ENCODE measurements at regions not wholly inside any gene's neighbourhood (a gene's known extent, or its start where the extent isn't known, plus 50 kb on each side); places are given as distances from the start of the nearest gene placed in this dataset.

DNA sequence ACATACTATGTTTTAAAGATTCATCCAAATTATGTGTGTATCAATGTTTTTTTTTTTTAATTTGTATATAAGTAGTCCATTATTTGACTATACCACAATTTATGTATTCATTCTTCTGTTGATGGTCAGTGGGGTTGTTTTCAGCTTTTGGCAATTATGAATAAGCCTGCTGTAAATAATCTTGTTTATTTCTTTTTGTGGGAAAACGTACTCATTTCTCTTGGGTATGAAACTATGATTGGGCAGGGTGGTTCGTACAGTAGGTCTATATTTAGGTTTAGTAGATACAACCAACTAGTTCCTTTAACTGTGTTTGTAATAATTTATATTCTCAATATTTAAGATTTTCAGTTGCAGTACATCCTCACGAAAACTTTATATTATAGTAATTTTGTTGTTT, 329.2 kb downstream of the LPIN1 start:
- ATAC-seq, result no peak
- DNase-seq, result no peak
- H3K9me3 ChIP-seq, result no peaks in the 10 kb centered on the region
- TF ChIP-seq, protein P1, sequence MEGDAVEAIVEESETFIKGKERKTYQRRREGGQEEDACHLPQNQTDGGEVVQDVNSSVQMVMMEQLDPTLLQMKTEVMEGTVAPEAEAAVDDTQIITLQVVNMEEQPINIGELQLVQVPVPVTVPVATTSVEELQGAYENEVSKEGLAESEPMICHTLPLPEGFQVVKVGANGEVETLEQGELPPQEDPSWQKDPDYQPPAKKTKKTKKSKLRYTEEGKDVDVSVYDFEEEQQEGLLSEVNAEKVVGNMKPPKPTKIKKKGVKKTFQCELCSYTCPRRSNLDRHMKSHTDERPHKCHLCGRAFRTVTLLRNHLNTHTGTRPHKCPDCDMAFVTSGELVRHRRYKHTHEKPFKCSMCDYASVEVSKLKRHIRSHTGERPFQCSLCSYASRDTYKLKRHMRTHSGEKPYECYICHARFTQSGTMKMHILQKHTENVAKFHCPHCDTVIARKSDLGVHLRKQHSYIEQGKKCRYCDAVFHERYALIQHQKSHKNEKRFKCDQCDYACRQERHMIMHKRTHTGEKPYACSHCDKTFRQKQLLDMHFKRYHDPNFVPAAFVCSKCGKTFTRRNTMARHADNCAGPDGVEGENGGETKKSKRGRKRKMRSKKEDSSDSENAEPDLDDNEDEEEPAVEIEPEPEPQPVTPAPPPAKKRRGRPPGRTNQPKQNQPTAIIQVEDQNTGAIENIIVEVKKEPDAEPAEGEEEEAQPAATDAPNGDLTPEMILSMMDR (IDR thresholded peaks at IDR 0.05), result no peak
- H3K4me1 ChIP-seq, result no peaks in the 10 kb centered on the region
- intact Hi-C loops (cut with DNase I), result no loop called here
- H3K27ac ChIP-seq, result no peak overlapping the region
- H3K4me3 ChIP-seq, result no peak overlapping the region
- H3K36me3 ChIP-seq, result no peaks in the 10 kb centered on the region
- H3K27me3 ChIP-seq, result no peaks in the 10 kb centered on the region

DNA sequence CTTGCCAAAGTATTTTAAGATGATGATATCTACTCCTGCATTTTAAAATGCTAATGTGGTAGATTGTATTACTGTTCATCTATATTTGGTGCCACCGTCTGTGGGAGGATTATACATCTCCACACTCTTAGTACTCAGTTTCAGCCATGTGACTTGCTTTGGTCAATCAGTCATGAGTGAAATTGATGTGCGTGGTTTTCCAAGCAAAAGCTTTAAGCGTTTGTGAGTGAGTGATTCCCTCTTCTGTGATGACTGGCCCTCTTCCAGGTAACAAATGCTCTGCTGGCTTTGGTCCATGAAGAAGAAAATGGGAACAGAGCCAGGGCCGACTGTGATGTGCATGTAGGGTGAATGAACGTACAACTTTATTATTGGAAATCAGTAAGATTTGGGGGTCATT, 330.4 kb downstream of the LPIN1 start:
- H3K36me3 ChIP-seq, result no peaks in the 10 kb centered on the region
- no peaks in the 10 kb centered on the region for H3K27me3 ChIP-seq
- TF ChIP-seq, protein P1 (IDR thresholded peaks at IDR 0.05), result no peak
- H3K4me1 ChIP-seq, result no peaks in the 10 kb centered on the region
- no peak overlapping the region for H3K27ac ChIP-seq
- intact Hi-C loops (cut with DNase I), result no loop called here
- ATAC-seq (no peak), DNase-seq (no peak)
- no peak overlapping the region for H3K4me3 ChIP-seq
- H3K9me3 ChIP-seq, result no peaks in the 10 kb centered on the region

DNA sequence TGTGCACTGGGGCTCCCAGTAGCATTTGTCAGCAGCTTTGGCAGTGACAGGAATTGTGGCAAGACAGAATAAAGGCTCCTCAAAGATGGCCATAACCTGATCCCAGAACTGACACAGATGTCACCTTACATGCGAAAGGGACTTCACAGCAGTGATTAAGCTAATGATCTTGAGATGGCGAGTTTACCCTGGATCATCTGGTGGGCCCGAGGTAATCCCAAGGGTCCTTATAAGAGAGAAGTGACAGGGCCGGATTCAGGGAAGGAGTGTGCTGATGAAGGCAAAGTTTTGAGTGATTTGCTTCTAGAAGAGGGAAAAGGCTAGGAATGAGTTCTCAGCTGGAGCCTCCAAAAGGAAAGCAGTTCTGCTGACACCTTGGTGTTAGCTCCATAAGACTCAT, 333.9 kb downstream of the LPIN1 start:
- Histone ChIP-seq H3K4me3 (no peak overlapping the region), H3K27ac (no peak overlapping the region), H3K4me1 (no peaks in the 10 kb centered on the region), H3K27me3 (no peaks in the 10 kb centered on the region), H3K9me3 (no peaks in the 10 kb centered on the region), H3K36me3 (no peaks in the 10 kb centered on the region)
- ATAC-seq (no peak), DNase-seq (no peak)
- intact Hi-C loops (cut with DNase I), result no loop called here
- TF ChIP-seq, protein P1 (IDR thresholded peaks at IDR 0.05), result no peak

DNA sequence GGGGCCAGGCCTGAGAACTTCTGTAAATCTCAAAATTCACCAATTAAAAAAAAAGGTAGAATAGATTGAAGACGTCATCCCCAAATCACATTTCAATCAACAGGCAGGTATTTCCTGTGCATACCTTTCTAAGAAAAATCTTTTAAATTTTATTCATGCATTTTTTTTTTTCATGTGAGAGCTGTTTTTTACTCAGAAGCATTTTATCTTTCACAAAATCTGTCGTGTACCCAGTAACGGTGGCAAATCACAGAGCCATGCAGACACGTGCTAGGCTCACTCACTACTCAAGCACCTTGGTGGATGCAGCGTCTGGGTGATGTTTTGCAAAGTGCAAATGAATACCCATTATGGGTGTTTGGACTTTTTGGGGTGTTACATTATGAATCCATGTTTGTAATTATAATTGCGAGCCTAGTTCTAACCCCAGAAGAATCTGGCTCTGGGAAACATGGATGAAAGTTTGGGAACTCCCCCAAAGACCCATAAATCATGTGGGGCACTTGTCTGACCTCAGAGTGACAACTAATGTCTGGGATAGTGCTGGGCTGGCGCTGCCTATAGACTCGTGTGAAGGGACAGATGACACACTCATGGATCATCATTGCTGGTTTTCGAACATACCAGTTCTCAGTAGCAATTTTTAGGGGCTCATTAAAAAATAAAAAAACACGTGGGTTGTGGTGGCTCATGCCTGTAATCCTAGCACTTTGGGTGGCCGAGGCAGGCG, 335.2 kb downstream of the LPIN1 start:
- Histone ChIP-seq H3K4me1 (no peaks in the 10 kb centered on the region), H3K27me3 (no peaks in the 10 kb centered on the region), H3K27ac (no peak overlapping the region), H3K9me3 (no peaks in the 10 kb centered on the region), H3K36me3 (no peaks in the 10 kb centered on the region), H3K4me3 (no peak overlapping the region)
- TF ChIP-seq, protein P1 (IDR thresholded peaks at IDR 0.05), result no peak
- DNase-seq, result no peak
- intact Hi-C loops (cut with DNase I), result no loop called here
- no peak for ATAC-seq

DNA sequence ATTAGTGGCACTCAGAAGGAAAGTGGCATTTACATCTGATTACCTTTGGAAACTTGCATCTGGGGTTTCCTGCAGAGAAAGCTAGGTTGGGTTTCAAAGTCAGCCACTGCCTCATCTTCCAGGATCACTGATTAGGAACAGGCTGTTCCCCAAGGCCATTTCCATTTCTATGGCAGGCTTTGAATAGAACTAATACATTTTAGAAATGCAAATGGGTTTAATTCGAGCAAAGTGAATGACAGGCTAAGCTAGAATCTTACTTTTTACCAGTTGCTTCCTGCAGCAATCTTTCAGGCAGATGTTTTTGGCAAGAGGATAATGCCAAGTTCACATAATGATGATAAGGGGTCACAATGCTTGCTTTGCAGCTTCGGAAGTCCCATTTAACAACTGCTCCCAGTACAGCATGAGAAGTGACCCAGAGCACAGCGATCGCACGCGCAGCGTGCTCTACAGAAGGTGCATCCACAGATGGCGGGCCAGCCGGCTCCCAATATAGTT, 336.7 kb downstream of the LPIN1 start:
- TF ChIP-seq, protein P1 (IDR thresholded peaks at IDR 0.05), result no peak
- intact Hi-C loops (cut with DNase I), result no loop called here
- Histone ChIP-seq H3K36me3 (no peaks in the 10 kb centered on the region), H3K27ac (no peak overlapping the region), H3K27me3 (no peaks in the 10 kb centered on the region), H3K9me3 (no peaks in the 10 kb centered on the region), H3K4me1 (no peaks in the 10 kb centered on the region), H3K4me3 (no peak overlapping the region)
- ATAC-seq (no peak), DNase-seq (no peak)

Data from left lung (tissue), 4 donors.